ENCODE measurements at regions not wholly inside any gene's neighbourhood (a gene's known extent, or its start where the extent isn't known, plus 50 kb on each side); places are given as distances from the start of the nearest gene placed in this dataset.

- Mint-ChIP-seq H3K27ac (ENCODE audit: low read depth) (no peak overlapping the region), H3K4me3 (no peak overlapping the region), H3K9me3 (no peaks in the 10 kb centered on the region), H3K36me3 (ENCODE audit: insufficient read depth) (no peaks in the 10 kb centered on the region), H3K27me3 (peaks cover 22% of the 10 kb centered on the region), H3K4me1 (no peaks in the 10 kb centered on the region)
- no peak for ATAC-seq (replicated peaks; ENCODE audit: extremely low read depth, poor library complexity, severe bottlenecking)
- DNase-seq (ENCODE audit: low spot score in 2 of 2) = no peak
These were observed 292.4 kb downstream of the SRBD1 start for GRCh38 chr2:45318686-45319085.

DNA sequence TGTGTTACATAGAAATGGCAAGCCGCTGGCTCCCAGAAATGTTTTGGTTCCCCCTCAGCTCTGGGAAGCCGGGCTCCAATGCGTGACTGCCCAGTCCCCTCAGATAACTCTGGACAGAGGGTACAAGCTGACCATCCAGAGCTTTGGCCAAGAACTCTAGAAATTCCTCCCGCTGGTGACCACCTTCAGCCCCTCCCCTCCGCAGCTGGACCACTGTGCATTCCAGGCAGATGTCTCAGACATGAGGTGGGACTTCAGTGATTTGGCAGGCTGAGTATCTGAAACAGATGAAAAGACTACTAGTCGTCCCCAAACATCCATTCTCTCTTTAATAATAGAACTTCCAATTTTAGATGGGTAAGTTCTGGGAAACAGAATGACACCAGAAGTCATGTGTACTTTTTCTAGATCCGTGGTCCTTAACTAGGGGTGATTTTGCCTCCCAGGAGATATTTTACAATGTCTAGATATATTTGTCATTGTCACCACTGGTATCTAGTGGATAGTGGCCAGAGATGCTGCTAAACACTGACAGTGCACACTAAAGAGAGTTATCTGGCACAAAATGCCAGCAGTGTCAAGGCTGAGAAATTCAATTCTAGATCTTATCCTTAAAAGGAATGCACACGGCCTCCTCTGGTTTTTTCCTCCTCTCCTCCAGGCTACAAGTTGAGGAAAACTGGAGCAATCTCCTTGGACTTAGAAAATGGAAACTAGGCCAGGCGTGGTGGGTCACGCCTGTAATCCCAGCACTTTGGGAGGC, 294.3 kb downstream of the SRBD1 start:
- DNase-seq (ENCODE audit: low spot score in 2 of 2) (no peak), ATAC-seq (replicated peaks; ENCODE audit: extremely low read depth, poor library complexity, severe bottlenecking) (no peak)
- Mint-ChIP-seq H3K27me3 (peaks cover 23% of the 10 kb centered on the region), H3K27ac (ENCODE audit: low read depth) (no peak overlapping the region), H3K36me3 (ENCODE audit: insufficient read depth) (no peaks in the 10 kb centered on the region), H3K4me1 (no peaks in the 10 kb centered on the region), H3K9me3 (no peaks in the 10 kb centered on the region), H3K4me3 (no peak overlapping the region)

DNA sequence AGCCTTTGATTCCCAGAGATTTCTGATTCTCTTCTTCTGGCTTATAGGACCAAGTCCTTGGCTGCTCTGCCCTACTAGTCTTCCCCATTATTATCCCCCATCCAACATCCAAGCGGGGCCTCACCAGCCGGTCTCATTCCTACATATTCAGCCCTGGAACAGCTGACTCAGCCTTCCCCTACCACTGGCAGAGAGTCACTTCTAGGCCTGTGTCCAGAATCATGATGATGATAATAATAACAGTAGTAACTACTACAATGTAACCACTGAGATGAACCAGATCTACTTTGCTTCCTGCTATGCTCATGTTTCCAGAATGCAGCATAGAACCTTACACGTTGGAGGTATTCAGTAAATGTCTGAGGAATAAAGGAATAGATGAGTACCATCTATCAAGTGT, 295.2 kb downstream of the SRBD1 start:
- Mint-ChIP-seq H3K36me3 (ENCODE audit: insufficient read depth) (no peaks in the 10 kb centered on the region), H3K4me3 (no peak overlapping the region), H3K27ac (ENCODE audit: low read depth) (no peak overlapping the region), H3K27me3 (peaks cover 23% of the 10 kb centered on the region), H3K4me1 (no peaks in the 10 kb centered on the region), H3K9me3 (no peaks in the 10 kb centered on the region)
- ATAC-seq (replicated peaks; ENCODE audit: extremely low read depth, poor library complexity, severe bottlenecking) (no peak), DNase-seq (ENCODE audit: low spot score in 2 of 2) (no peak)

DNA sequence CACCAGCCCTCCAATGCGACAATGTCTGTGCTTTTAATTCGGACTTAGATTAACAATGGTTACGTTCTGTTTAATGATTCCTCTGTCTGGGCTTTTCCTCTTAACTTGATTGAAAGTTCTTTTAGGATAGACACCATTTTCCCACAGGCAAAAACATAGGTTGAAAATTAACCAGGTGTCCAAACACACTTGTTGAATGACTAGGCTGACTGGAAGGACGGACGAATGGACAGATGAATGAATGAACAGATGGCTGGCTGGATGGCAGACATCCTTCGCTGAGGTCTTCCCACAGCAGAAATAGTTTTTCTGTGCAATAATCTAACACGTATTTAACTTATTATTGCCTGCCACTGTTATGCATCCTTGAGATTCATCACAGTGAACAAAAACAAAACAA, 298.8 kb downstream of the SRBD1 start:
- no peak overlapping the region for H3K27ac Mint-ChIP-seq (ENCODE audit: low read depth)
- peaks cover 38% of the 10 kb centered on the region for H3K27me3 Mint-ChIP-seq
- H3K36me3 Mint-ChIP-seq (ENCODE audit: insufficient read depth) = no peaks in the 10 kb centered on the region
- H3K4me3 Mint-ChIP-seq = no peak overlapping the region
- DNase-seq (ENCODE audit: low spot score in 2 of 2) (no peak), ATAC-seq (replicated peaks; ENCODE audit: extremely low read depth, poor library complexity, severe bottlenecking) (no peak)
- no peaks in the 10 kb centered on the region for H3K4me1 Mint-ChIP-seq
- no peaks in the 10 kb centered on the region for H3K9me3 Mint-ChIP-seq

GRCh38 chr2:45311559-45311958, 299.5 kb downstream of the SRBD1 start:
- no peaks in the 10 kb centered on the region for H3K4me1 Mint-ChIP-seq
- no peaks in the 10 kb centered on the region for H3K9me3 Mint-ChIP-seq

GRCh38 chr2:45307147-45307546, 297.9 kb upstream of the SIX2 start:
- DNase-seq (ENCODE audit: low spot score in 2 of 2) (no peak), ATAC-seq (replicated peaks; ENCODE audit: extremely low read depth, poor library complexity, severe bottlenecking) (no peak)
- Mint-ChIP-seq H3K9me3 (no peaks in the 10 kb centered on the region), H3K36me3 (ENCODE audit: insufficient read depth) (no peaks in the 10 kb centered on the region), H3K27ac (ENCODE audit: low read depth) (no peak overlapping the region), H3K4me1 (no peaks in the 10 kb centered on the region), H3K4me3 (no peak overlapping the region), H3K27me3 (peaks cover 73% of the 10 kb centered on the region)

More at GRCh38 chr2:45311559-45311958, 299.5 kb downstream of the SRBD1 start:
- Mint-ChIP-seq H3K27me3 (peaks cover 41% of the 10 kb centered on the region), H3K4me3 (no peak overlapping the region), H3K27ac (ENCODE audit: low read depth) (no peak overlapping the region), H3K36me3 (ENCODE audit: insufficient read depth) (no peaks in the 10 kb centered on the region)
- ATAC-seq (replicated peaks; ENCODE audit: extremely low read depth, poor library complexity, severe bottlenecking) (no peak), DNase-seq (ENCODE audit: low spot score in 2 of 2) (no peak)

- H3K36me3 Mint-ChIP-seq (ENCODE audit: insufficient read depth) = no peaks in the 10 kb centered on the region
- ATAC-seq (replicated peaks; ENCODE audit: extremely low read depth, poor library complexity, severe bottlenecking) (no peak), DNase-seq (ENCODE audit: low spot score in 2 of 2) (no peak)
- H3K4me3 Mint-ChIP-seq = no peak overlapping the region
- no peaks in the 10 kb centered on the region for H3K9me3 Mint-ChIP-seq
- no peak overlapping the region for H3K27ac Mint-ChIP-seq (ENCODE audit: low read depth)
- no peaks in the 10 kb centered on the region for H3K4me1 Mint-ChIP-seq
- H3K27me3 Mint-ChIP-seq = peaks cover 67% of the 10 kb centered on the region
These were observed 296.3 kb upstream of the SIX2 start for GRCh38 chr2:45305599-45305998.

- no peak for ATAC-seq (replicated peaks; ENCODE audit: extremely low read depth, poor library complexity, severe bottlenecking)
- no peak for DNase-seq (ENCODE audit: low spot score in 2 of 2)
- peaks cover 54% of the 10 kb centered on the region for H3K27me3 Mint-ChIP-seq
- no peak overlapping the region for H3K4me3 Mint-ChIP-seq
- no peaks in the 10 kb centered on the region for H3K9me3 Mint-ChIP-seq
- H3K4me1 Mint-ChIP-seq = no peaks in the 10 kb centered on the region
- H3K36me3 Mint-ChIP-seq (ENCODE audit: insufficient read depth) = no peaks in the 10 kb centered on the region
- H3K27ac Mint-ChIP-seq (ENCODE audit: low read depth) = no peak overlapping the region
These were observed 294.4 kb upstream of the SIX2 start for GRCh38 chr2:45303417-45304202.

DNA sequence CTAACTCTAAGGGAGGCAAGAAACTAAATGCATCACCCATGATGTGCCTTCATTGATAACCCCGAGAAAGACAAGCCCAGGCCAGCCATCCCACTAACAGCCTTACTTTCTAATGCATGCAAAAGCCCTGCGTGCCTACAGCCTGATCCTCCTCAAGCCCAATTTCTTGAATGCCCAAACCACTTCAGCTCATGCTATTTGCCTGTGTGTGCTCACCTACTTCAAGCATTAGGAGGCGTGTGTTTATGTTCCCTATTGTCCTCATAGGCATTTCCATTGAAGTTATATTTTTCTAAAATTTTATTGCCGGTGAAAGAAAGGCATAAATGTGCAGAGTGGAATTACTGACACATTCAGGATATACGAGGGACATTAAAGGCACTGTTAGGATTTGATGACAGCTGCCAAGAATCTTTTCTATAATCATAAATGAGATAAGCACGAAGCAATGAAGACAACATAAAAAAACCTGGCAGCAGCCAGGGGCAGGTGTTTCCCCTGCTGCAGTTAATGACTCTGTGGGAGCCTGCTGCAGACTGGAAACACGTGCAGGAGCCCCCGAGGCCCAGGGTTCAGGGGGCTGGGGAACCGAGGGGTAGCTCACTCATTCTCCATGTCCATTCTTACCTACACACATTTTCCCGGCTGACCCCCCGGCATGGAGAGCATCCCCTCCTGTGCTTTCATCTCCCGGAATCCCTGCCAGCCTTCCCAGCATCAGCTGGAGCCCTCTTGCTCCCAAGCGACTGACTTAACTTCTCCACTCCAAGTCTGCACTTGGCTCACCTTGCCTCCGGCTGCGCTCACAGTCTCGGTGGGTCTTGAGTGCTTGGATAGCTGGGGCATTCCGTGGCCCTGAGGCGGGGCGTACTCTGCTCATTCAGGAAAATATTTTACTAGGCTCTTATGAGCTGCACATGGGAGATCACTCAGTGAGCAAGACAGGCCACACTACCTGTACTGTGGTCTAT, 292.3 kb upstream of the SIX2 start:
- Mint-ChIP-seq H3K4me3 (no peak overlapping the region), H3K27me3 (peaks cover 42% of the 10 kb centered on the region), H3K36me3 (ENCODE audit: insufficient read depth) (no peaks in the 10 kb centered on the region), H3K9me3 (no peaks in the 10 kb centered on the region), H3K4me1 (no peaks in the 10 kb centered on the region), H3K27ac (ENCODE audit: low read depth) (no peak overlapping the region)
- ATAC-seq (replicated peaks; ENCODE audit: extremely low read depth, poor library complexity, severe bottlenecking) (no peak), DNase-seq (ENCODE audit: low spot score in 2 of 2) (no peak)

- Mint-ChIP-seq H3K4me1 (no peaks in the 10 kb centered on the region), H3K27me3 (peaks cover 47% of the 10 kb centered on the region), H3K4me3 (no peak overlapping the region), H3K36me3 (ENCODE audit: insufficient read depth) (no peaks in the 10 kb centered on the region), H3K9me3 (no peaks in the 10 kb centered on the region), H3K27ac (ENCODE audit: low read depth) (no peak overlapping the region)
- no peak for ATAC-seq (replicated peaks; ENCODE audit: extremely low read depth, poor library complexity, severe bottlenecking)
- no peak for DNase-seq (ENCODE audit: low spot score in 2 of 2)
These were observed 290.9 kb upstream of the SIX2 start for GRCh38 chr2:45300026-45300750.

GRCh38 chr2:45299361-45299760, 290.1 kb upstream of the SIX2 start:
- H3K4me3 Mint-ChIP-seq = no peak overlapping the region
- no peak for ATAC-seq (replicated peaks; ENCODE audit: extremely low read depth, poor library complexity, severe bottlenecking)
- no peaks in the 10 kb centered on the region for H3K36me3 Mint-ChIP-seq (ENCODE audit: insufficient read depth)
- H3K9me3 Mint-ChIP-seq = no peaks in the 10 kb centered on the region
- no peak for DNase-seq (ENCODE audit: low spot score in 2 of 2)
- H3K27me3 Mint-ChIP-seq = peaks cover 55% of the 10 kb centered on the region
- no peaks in the 10 kb centered on the region for H3K4me1 Mint-ChIP-seq
- H3K27ac Mint-ChIP-seq (ENCODE audit: low read depth) = no peak overlapping the region

DNA sequence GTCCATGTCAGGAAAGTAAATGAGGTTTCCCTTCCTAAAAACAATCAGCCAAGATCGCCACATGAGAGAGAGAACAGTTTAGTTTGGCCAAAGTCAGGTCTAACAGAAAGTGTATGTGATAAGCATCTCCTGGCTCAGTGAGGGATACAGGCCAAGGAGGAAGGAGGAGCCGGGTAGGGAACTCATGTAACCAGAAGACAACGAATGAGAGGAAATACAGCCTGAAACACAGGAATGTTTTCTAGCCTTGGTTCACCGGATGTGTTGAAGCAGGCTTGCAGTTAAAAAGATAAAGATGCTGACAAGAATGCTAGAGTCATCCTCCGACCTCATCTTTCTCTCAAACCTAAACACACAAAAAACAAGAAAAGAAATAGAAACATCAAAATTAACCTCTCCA, 283.9 kb upstream of the SIX2 start:
- Mint-ChIP-seq H3K4me1 (no peaks in the 10 kb centered on the region), H3K36me3 (ENCODE audit: insufficient read depth) (peaks cover 2% of the 10 kb centered on the region), H3K27me3 (peaks cover 60% of the 10 kb centered on the region), H3K9me3 (no peaks in the 10 kb centered on the region), H3K27ac (ENCODE audit: low read depth) (no peak overlapping the region), H3K4me3 (no peak overlapping the region)
- ATAC-seq (replicated peaks; ENCODE audit: extremely low read depth, poor library complexity, severe bottlenecking) (no peak), DNase-seq (ENCODE audit: low spot score in 2 of 2) (no peak)

Data from central memory CD8-positive, alpha-beta T cell (primary cell).